HG03196 (cell line): ENCODE measurements at regions not wholly inside any gene's neighbourhood (a gene's known extent, or its start where the extent isn't known, plus 50 kb on each side); places are given as distances from the start of the nearest gene placed in this dataset.

Source experiments
- ATAC-seq: cut with Tn5 transposase; IDR thresholded peaks from one replicate; pipeline ENCODE4 v1.9.1; 2021; ENCODE audit not compliant: unreplicated experiment

DNA sequence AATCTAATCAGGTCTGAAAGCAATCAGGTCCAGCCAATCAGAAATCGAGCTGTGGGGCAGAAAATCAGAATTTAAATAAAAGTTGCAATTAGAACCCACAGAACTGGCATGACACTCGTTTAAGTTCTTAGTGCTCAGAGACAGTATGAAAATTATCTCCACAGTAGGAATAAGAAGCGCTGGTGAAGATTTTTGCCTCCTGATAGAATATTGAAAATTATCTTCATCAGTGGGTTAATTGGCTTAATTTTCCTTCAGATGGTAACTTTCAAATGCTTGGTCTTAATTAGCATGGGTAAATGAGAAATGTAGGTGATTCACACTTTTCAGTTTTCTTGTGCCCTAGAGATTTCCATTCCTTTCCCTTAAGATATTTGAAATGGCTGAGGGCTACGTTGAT lies 109.1 kb upstream of the MDFIC2 start:
- no peak for ATAC-seq

DNA sequence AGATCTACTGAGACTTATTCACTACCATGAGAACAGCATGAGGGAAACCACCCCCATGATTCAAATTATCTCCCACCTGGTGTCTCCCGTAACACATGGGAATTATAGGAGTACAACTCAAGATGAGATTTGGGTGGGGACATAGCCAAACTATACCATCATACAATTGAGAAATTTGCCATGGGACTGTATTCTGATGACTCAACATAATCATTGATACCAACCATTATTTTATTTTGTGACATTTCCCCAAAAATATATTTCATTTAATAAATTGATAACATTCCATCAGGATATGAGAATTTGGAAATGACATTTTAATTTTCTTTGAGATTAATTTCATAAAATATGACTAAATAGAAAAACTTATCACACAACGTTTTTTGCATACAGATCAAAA lies 96.6 kb upstream of the MDFIC2 start:
- ATAC-seq: no peak

DNA sequence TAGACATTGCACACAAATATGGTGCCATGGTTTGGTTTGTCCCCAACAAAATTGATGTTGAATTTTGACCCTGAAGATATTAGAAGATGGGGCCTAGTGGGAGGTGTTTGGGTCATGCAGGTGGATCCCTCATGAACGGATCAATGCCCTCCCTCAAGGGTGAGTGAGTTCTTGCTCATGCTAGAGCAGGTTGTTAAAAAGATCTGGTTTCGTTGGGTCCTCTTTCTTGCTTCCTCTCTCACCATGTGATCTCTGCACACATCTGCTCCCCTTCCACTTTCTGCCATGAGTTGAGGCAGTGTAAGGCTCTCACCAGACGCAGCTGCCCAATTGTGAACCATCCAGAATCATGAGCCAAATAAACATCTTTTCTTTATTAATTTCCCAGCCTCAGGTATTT lies 87.8 kb upstream of the MDFIC2 start:
- ATAC-seq: no peak

DNA sequence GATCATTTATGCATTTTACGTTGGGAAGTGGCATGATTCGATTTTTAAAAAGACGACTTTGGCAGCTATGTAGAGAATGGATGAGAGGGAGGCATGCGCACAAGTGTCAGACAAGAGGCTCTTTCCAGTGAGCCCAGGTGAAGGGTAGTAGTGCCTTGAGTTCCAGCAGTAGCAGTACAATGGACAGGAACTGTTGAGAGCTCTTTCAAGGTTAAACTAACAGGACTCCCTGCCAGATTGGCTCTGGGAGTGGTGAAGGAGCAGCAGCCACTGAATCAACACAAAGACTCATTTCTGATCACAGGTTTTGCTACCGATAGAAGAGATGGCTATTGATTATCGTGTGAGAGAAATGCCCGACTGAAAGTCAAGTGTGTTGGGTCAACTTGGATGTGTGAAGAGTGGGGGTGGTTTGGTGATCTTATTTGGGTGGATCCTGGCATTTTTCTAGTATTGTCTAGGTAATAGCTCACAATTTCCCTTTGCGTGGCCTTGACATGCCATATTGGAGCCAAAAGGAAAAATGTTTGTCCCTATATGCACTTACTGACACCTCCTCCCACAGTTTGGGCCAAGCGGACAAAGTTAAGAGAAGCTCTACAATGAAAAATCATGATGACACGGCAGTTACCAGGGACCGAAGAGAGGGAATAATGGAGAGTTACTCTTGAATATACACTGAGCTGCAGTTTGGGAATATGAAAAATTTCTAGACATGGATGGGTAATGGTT lies 81.6 kb upstream of the MDFIC2 start:
- ATAC-seq: no peak

DNA sequence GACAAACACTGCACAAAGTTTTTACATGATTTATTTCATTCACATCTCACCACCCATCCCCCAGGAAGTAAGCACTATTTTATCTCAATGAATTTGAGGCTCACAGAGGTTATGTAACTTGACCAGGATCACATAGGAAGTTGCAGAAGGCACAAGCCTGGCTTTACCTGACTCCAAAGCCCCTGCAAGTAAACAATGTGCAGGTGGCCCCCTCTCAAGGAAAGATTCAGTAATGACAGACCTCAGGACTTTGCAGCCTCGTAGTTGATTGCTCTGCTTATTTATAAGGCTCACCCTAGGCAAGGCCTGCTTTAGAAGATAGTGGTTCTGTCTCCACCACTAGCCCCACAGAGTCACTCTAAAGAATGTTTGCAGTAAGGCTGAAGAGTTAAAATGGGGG lies 79.8 kb upstream of the MDFIC2 start:
- ATAC-seq: no peak

DNA sequence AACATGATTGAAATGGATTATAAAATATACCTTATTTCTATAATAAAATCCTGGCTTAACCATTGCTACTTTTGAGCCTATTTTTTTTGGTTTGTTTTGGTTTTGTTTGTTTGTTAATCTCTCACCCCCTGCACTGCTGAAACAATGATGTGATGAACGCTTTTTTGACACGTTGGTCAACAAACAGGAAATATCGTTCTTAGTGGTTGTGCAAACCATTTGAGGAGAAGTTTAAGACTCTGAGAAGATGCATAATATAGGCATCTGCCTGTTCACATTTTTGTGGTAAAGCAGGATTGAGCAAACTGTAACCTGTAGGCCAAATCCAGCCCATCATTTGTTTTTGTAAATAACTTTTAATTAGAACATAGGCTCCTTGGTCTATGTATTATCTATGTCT lies 75.5 kb upstream of the MDFIC2 start:
- no peak for ATAC-seq

DNA sequence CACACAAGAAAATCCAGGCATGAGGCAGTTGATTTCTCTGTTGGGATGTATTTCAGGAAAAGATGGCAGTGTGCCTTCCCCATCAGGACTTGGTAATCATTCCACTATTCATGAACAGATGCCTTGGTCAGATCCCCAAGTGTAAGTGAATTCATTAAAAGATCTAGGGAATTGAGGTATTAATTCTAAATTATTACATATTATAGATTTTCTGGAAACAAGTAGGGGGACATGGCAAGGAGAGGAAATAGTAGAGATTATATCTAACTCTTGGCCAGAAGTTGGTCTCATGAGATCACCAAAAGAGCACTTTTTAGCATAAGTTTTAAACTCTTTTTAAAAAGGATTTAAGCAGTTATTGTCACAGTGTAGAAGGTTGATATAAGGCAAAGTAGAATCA lies 74.4 kb upstream of the MDFIC2 start:
- no peak for ATAC-seq

DNA sequence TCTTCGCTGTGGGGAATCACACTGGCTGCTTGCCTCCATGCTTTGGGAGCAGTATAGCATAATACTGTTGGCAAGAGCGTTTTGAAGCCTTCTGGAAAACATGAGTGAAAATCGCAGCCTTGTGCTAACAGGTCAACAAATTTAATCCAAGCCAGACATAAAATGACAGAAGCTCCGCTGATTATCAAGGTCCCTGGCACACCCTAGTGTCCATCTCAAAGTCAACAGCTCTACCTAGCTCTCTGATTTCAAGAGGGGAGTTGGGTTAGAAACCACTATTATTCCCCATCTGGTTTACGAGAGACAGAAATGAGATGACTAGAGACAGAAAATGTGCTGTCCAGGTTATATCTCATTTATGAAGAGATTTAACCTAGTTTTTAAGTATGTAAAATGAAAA lies 73.6 kb upstream of the MDFIC2 start:
- ATAC-seq: no peak

DNA sequence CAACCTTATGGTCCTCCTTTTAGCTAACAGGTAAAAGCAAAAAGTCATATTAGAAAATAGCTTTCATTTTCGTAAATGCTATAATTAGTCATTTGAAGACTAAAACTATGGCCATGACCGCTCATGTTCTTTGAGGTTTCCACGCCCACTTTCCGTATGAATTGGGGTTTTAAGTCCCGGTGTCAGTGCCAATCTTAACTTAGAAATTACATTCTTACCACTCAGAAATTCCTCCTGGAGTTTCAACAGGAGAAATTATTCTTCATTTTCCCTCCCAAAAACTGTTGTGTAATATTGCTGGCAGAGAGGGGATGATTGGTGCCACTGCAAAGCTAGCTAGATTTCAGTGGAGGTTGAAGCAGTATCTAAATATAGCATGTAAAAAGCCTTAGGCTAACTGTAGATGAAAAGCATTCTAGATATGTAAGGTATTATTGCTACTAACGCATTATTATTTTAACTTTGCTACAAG lies 71.0 kb upstream of the MDFIC2 start:
- peak; percentile 97 for ATAC-seq

DNA sequence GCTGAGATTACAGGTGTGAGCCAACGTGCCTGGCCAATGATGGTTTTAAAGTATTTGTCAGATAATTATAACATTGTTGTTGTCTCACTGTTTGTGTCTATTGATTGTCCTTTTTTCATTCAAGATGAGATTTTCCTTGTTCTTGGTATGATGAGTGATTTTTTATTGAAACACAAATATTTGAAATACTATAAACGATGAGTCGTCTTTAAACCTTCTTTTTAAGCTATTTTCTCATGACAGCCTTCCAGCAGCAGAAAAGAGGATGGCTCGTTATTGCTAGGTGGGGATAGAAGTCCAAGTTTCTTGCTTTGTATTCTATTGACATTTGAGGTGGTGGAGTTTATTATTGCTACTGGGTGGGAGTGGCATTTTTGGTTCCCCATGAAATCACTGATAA lies 61.7 kb upstream of the MDFIC2 start:
- ATAC-seq: no peak
